Vagina (tissue), 2 donors: ENCODE measurements at regions not wholly inside any gene's neighbourhood (a gene's known extent, or its start where the extent isn't known, plus 50 kb on each side); places are given as distances from the start of the nearest gene placed in this dataset.

Experiments
- DNase-seq, 2 donors: peaks; one replicate each; pipeline ENCODE4 v3.0.0-alpha.2; 2017; ENCODE audit errors: extremely low spot score in 2 of 2
- H3K27ac ChIP-seq: fragments of 200-600 bp; sonication (generic); one replicate; pipeline ENCODE4 v1.5.1; 2019
- H3K27me3 ChIP-seq: fragments of 200-600 bp; sonication (generic); one replicate; pipeline ENCODE4 v1.5.1; 2019
- H3K36me3 ChIP-seq, 2 donors: fragments of 200-600 bp; sonication (generic); one replicate each; pipeline ENCODE4 v1.5.1; 2017 to 2019
- H3K4me1 ChIP-seq: fragments of 200-600 bp; sonication (generic); one replicate; pipeline ENCODE4 v1.5.1; 2019
- H3K4me3 ChIP-seq, 2 donors: fragments of 200-600 bp; sonication (generic); 1 replicate in 1 of 2; 2 replicates in 1 of 2; pipeline ENCODE4 v1.5.1; 2016 to 2019
- H3K9me3 ChIP-seq: fragments of 200-600 bp; sonication (generic); one replicate; pipeline ENCODE4 v1.5.1; 2019
- POLR2A ChIP-seq, 2 donors: fragments of 450-650 bp; IDR thresholded peaks; one replicate each; pipeline ENCODE4 v1.6.1; 2017; ENCODE audit warnings: antibody characterized with exemption in 2 of 2, mild to moderate bottlenecking in 2 of 2, moderate library complexity in 2 of 2
- POLR2AphosphoS5 ChIP-seq, 2 donors: sonication (generic); formaldehyde crosslinking; IDR thresholded peaks; one replicate each; pipeline ENCODE4 v1.9.0; 2017; ENCODE audit warnings: antibody characterized with exemption in 2 of 2, mild to moderate bottlenecking in 2 of 2, low read depth in 1 of 2; ENCODE audit not compliant: insufficient read depth in 1 of 2
- intact Hi-C: fragments of 100-400 bp; cut with DNase I; formaldehyde crosslinking; loops from one replicate; pipeline ENCODE4 v1.15.1; 2023
- TF ChIP-seq, protein P1 (sequence below), 3 experiments: fragments of 450-650 bp in 2 of 3; fragments of 200-600 bp in 1 of 3; sonication (generic) in 1 of 3; IDR thresholded peaks; one replicate each; pipeline ENCODE4 v1.5.1; 2017 to 2019; ENCODE audit warnings: antibody characterized with exemption in 3 of 3, mild to moderate bottlenecking in 2 of 3, moderate library complexity in 2 of 3

- Histone ChIP-seq H3K9me3 (no peaks in the 10 kb centered on the region), H3K4me3 (no peak overlapping the region), H3K27ac (no peak overlapping the region), H3K36me3 (no peaks in the 10 kb centered on the region), H3K4me1 (no peaks in the 10 kb centered on the region), H3K27me3 (no peaks in the 10 kb centered on the region)
- TF ChIP-seq POLR2AphosphoS5 (IDR thresholded peaks at IDR 0.05; ENCODE audit: insufficient read depth in 1 of 2, low read depth in 1 of 2) (no peak), POLR2A (IDR thresholded peaks at IDR 0.05) (no peak)
- TF ChIP-seq, protein P1, sequence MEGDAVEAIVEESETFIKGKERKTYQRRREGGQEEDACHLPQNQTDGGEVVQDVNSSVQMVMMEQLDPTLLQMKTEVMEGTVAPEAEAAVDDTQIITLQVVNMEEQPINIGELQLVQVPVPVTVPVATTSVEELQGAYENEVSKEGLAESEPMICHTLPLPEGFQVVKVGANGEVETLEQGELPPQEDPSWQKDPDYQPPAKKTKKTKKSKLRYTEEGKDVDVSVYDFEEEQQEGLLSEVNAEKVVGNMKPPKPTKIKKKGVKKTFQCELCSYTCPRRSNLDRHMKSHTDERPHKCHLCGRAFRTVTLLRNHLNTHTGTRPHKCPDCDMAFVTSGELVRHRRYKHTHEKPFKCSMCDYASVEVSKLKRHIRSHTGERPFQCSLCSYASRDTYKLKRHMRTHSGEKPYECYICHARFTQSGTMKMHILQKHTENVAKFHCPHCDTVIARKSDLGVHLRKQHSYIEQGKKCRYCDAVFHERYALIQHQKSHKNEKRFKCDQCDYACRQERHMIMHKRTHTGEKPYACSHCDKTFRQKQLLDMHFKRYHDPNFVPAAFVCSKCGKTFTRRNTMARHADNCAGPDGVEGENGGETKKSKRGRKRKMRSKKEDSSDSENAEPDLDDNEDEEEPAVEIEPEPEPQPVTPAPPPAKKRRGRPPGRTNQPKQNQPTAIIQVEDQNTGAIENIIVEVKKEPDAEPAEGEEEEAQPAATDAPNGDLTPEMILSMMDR (IDR thresholded peaks at IDR 0.05), result no peak
- no peak for DNase-seq
- intact Hi-C loops, result no loop called here
These were observed 225.5 kb upstream of the GALNT5 start for GRCh38 chr2:157032017-157032416.

DNA sequence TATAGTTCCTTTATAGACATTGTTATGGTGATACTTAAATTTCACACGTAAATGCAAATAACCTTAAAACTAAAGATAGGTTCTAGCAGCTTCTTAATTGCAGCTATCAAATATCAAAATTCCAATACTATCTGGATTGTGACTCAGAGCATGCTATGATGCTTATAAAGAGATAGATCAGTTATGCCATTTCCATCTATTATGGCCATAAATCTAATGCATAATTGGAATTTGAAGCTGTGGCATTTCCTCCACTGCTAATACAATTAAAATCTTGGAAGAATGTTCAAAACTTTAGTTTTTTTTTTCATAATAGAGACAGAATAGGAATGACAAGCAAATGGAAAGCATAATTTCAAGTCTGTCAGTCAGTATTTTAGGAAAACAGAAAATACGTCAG, 220.8 kb upstream of the GALNT5 start:
- H3K27ac ChIP-seq, result no peak overlapping the region
- no peaks in the 10 kb centered on the region for H3K36me3 ChIP-seq
- H3K27me3 ChIP-seq, result no peaks in the 10 kb centered on the region
- TF ChIP-seq, protein P1 (IDR thresholded peaks at IDR 0.05), result no peak
- TF ChIP-seq POLR2A (IDR thresholded peaks at IDR 0.05), result no peak
- no peak for TF ChIP-seq POLR2AphosphoS5 (IDR thresholded peaks at IDR 0.05; ENCODE audit: insufficient read depth in 1 of 2, low read depth in 1 of 2)
- no peaks in the 10 kb centered on the region for H3K4me1 ChIP-seq
- no peaks in the 10 kb centered on the region for H3K9me3 ChIP-seq
- no peak for DNase-seq
- H3K4me3 ChIP-seq, result no peak overlapping the region
- intact Hi-C loops, result no loop called here

DNA sequence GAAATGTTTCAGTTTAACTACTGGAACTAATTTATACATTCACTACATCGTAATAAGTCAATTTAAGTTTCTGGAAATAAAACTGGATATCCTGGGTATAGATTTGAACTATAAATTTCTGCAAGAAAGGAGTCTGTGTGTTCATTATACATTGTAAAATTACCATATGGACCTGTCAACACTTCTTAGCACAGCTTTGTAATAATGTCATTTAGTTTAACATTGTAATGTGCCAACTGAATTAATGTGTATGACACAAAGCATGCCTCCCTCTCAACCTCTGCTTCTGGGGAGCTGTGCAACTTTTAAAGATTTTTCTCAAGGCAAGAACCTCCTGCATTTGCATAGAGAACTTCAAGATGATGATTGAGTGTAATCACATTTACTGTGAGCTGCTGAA, 213.7 kb upstream of the GALNT5 start:
- no peaks in the 10 kb centered on the region for H3K9me3 ChIP-seq
- no peaks in the 10 kb centered on the region for H3K36me3 ChIP-seq
- H3K4me1 ChIP-seq, result no peaks in the 10 kb centered on the region
- DNase-seq, result no peak
- TF ChIP-seq POLR2AphosphoS5 (IDR thresholded peaks at IDR 0.05; ENCODE audit: insufficient read depth in 1 of 2, low read depth in 1 of 2), result no peak
- TF ChIP-seq, protein P1 (IDR thresholded peaks at IDR 0.05), result no peak
- TF ChIP-seq POLR2A (IDR thresholded peaks at IDR 0.05), result no peak
- no peak overlapping the region for H3K4me3 ChIP-seq
- no peaks in the 10 kb centered on the region for H3K27me3 ChIP-seq
- intact Hi-C loops, result no loop called here
- H3K27ac ChIP-seq, result no peak overlapping the region

DNA sequence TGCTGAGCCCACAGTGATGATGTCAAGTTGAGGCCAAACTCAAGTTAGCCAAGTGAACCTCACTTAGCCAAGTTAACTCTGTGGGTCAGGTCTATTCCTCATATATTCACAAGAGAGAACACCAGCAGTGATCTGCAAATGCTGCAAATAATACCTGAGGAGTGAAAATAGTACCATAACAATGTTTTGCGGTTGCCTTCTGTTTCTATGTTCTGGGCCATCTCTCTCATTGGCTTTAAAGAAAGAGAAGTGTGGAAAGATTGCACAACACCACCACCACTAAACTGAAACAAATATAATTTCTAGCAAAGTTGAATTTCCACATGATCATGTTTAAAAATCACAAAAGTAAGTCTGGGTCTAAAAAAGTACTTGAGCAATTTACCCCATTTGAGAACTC, 211.1 kb upstream of the GALNT5 start:
- no peak for DNase-seq
- no peaks in the 10 kb centered on the region for H3K9me3 ChIP-seq
- no peaks in the 10 kb centered on the region for H3K36me3 ChIP-seq
- intact Hi-C loops, result no loop called here
- H3K4me1 ChIP-seq, result no peaks in the 10 kb centered on the region
- H3K27me3 ChIP-seq, result no peaks in the 10 kb centered on the region
- H3K27ac ChIP-seq, result no peak overlapping the region
- TF ChIP-seq POLR2A (IDR thresholded peaks at IDR 0.05), result no peak
- no peak for TF ChIP-seq POLR2AphosphoS5 (IDR thresholded peaks at IDR 0.05; ENCODE audit: insufficient read depth in 1 of 2, low read depth in 1 of 2)
- TF ChIP-seq, protein P1 (IDR thresholded peaks at IDR 0.05), result no peak
- H3K4me3 ChIP-seq, result no peak overlapping the region

DNA sequence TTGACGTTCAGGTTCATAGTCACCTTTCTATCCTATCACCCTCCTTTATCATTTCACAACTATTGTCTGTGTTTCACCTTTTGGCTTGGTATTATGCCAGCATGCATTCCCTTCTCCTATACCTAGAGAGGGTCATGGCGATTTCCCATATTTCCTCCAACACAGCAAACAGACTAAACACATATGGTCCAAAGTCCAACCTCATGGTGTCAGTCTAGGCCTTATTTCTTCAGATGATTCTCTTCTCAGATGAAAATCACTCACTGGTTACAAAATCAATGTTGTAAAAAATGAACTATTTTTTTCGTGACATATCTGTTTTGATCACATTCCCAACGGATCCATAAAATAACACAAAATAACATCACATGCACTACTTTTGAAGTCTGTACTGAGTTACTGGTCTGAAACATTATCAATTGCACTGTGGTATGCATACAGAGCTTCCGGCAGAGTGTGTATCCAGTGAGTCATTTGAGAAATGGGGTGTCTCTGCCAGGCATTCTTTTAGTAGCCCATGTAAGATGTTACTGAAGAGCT, 204.8 kb upstream of the GALNT5 start:
- Histone ChIP-seq H3K27me3 (no peaks in the 10 kb centered on the region), H3K9me3 (no peaks in the 10 kb centered on the region), H3K27ac (no peak overlapping the region), H3K4me1 (no peaks in the 10 kb centered on the region), H3K4me3 (no peak overlapping the region), H3K36me3 (no peaks in the 10 kb centered on the region)
- no peak for DNase-seq
- no peak for TF ChIP-seq POLR2A (IDR thresholded peaks at IDR 0.05)
- TF ChIP-seq, protein P1 (IDR thresholded peaks at IDR 0.05), result no peak
- intact Hi-C loops, result no loop called here
